HL-60 (cell line): ENCODE measurements at regions not wholly inside any gene's neighbourhood (a gene's known extent, or its start where the extent isn't known, plus 50 kb on each side); places are given as distances from the start of the nearest gene placed in this dataset.

ENCODE experiments used
- DNase-seq, 2 experiments: peaks; one replicate each; pipeline ENCODE4 v3.0.0-alpha.2; 2010 to 2020; ENCODE audit warnings: low read depth in 1 of 2, low spot score in 1 of 2
- H3K27ac ChIP-seq: fragments of 250-450 bp; sonication (Bioruptor Pico); replicated peaks from 2 replicates; pipeline ENCODE4 v1.5.1; 2020; ENCODE audit warnings: mild to moderate bottlenecking, moderate library complexity
- H3K27me3 ChIP-seq: fragments of 250-450 bp; sonication (Bioruptor Pico); 2 replicates; pipeline ENCODE4 v1.5.1; 2021; ENCODE audit warnings: mild to moderate bottlenecking, moderate library complexity; ENCODE audit not compliant: insufficient read depth, poor library complexity, severe bottlenecking
- H3K4me3 ChIP-seq: replicated peaks from 2 replicates; pipeline ENCODE4 v1.5.1; 2011; ENCODE audit warnings: mild to moderate bottlenecking, control low read depth, low read length; ENCODE audit not compliant: insufficient read depth
- CTCF ChIP-seq: IDR thresholded peaks from one replicate; pipeline ENCODE4 v1.5.1; 2011; ENCODE audit warnings: low read length, control low read depth, inconsistent platforms; ENCODE audit not compliant: insufficient read depth
- GABPA ChIP-seq: IDR thresholded peaks from 2 replicates; pipeline ENCODE4 v1.6.1; 2012; ENCODE audit warnings: low read depth
- POLR2AphosphoS5 ChIP-seq: IDR thresholded peaks from 2 replicates; pipeline ENCODE4 v1.6.1; 2012; ENCODE audit warnings: low read depth
- REST ChIP-seq: IDR thresholded peaks from 2 replicates; pipeline ENCODE4 v1.6.1; 2012; ENCODE audit warnings: low read depth; ENCODE audit not compliant: insufficient replicate concordance
- SPI1 ChIP-seq: IDR thresholded peaks from 2 replicates; pipeline ENCODE4 v1.6.1; 2012; ENCODE audit warnings: low read depth, mild to moderate bottlenecking, borderline replicate concordance

- no peak for TF ChIP-seq SPI1
- TF ChIP-seq REST = no peak
- no peak for TF ChIP-seq POLR2AphosphoS5
- TF ChIP-seq GABPA = no peak
- TF ChIP-seq CTCF = no peak
- Histone ChIP-seq H3K27ac (no peak overlapping the region), H3K4me3 (no peak overlapping the region), H3K27me3 (peaks cover 2% of the 10 kb centered on the region)
- DNase-seq = no peak
These were observed 194.6 kb upstream of the DYNLRB2 start for GRCh38 chr16:80346111-80346632.

GRCh38 chr16:80345701-80346100 is 195.1 kb upstream of the DYNLRB2 start:
- Histone ChIP-seq H3K4me3 (no peak overlapping the region), H3K27me3 (peaks cover 2% of the 10 kb centered on the region), H3K27ac (no peak overlapping the region)
- no peak for DNase-seq
- TF ChIP-seq GABPA (no peak), POLR2AphosphoS5 (no peak), SPI1 (no peak)

- no peak overlapping the region for H3K4me3 ChIP-seq
- H3K27ac ChIP-seq = no peak overlapping the region
- no peak for TF ChIP-seq SPI1
- no peak for TF ChIP-seq GABPA
- TF ChIP-seq POLR2AphosphoS5 = no peak
- no peak for TF ChIP-seq REST
- no peak for TF ChIP-seq CTCF
- no peak for DNase-seq
- H3K27me3 ChIP-seq = peaks cover 2% of the 10 kb centered on the region
These were observed 196.2 kb upstream of the DYNLRB2 start for GRCh38 chr16:80344570-80344969.

- peaks cover 2% of the 10 kb centered on the region for H3K27me3 ChIP-seq
- TF ChIP-seq CTCF (no peak), POLR2AphosphoS5 (no peak), SPI1 (no peak), REST (no peak), GABPA (no peak)
- no peak overlapping the region for H3K27ac ChIP-seq
- no peak overlapping the region for H3K4me3 ChIP-seq
- no peak for DNase-seq
These were observed 199.5 kb upstream of the DYNLRB2 start for GRCh38 chr16:80341263-80341662.
